Lower leg skin (tissue), 4 donors: ENCODE measurements at regions not wholly inside any gene's neighbourhood (a gene's known extent, or its start where the extent isn't known, plus 50 kb on each side); places are given as distances from the start of the nearest gene placed in this dataset.

Experiments used
- DNase-seq, 2 donors: peaks; one replicate each; pipeline ENCODE4 v3.0.0-alpha.2; 2019; ENCODE audit warnings: low spot score in 2 of 2
- H3K4me3 ChIP-seq: fragments of 200-600 bp; sonication (generic); 2 replicates; pipeline ENCODE4 v1.5.1; 2017; ENCODE audit warnings: mild to moderate bottlenecking, low read depth; ENCODE audit not compliant: poor library complexity, severe bottlenecking
- POLR2A ChIP-seq, 2 donors: fragments of 450-650 bp; IDR thresholded peaks; one replicate each; pipeline ENCODE4 v1.6.1; 2016 to 2017; ENCODE audit warnings: antibody characterized with exemption in 2 of 2, mild to moderate bottlenecking in 1 of 2, moderate library complexity in 1 of 2
- whole genome bisulfite sequencing, 2 donors: methylation state at CpG; one replicate each; pipeline ENCODE4 v1.1.5; 2018; 5-methylcytosine and 5-hydroxymethylcytosine counted together
- intact Hi-C: fragments of 100-400 bp; cut with DNase I; formaldehyde crosslinking; loops from one replicate; pipeline ENCODE4 v1.15.0; 2023; ENCODE audit warnings: low total_unique reads
- TF ChIP-seq, protein P1 (sequence below), 3 donors: fragments of 450-650 bp; IDR thresholded peaks; one replicate each; pipeline ENCODE4 v1.5.1; 2016; ENCODE audit warnings: antibody characterized with exemption in 3 of 3, mild to moderate bottlenecking in 3 of 3, moderate library complexity in 2 of 3

DNA sequence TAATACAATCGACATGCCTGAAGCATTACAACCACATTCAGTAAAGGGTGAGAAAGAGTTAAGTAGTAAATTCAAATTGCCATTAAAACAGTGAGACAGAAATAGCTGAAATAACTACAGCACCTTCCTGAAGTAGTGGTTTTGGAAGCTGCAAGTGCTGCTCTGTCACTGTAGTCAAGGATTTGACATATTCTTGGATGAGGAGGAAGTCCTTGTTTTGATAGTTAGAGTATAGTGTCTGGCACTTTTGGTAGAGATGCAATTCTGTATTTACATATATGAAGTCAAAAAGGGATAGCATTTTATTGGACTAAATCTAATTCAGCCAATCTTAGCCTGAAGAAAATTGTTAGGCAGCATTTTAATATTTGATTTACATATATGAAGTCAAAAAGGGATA, 1559.6 kb downstream of the TECRL start:
- TF ChIP-seq POLR2A (IDR thresholded peaks at IDR 0.05) = no peak
- TF ChIP-seq, protein P1, sequence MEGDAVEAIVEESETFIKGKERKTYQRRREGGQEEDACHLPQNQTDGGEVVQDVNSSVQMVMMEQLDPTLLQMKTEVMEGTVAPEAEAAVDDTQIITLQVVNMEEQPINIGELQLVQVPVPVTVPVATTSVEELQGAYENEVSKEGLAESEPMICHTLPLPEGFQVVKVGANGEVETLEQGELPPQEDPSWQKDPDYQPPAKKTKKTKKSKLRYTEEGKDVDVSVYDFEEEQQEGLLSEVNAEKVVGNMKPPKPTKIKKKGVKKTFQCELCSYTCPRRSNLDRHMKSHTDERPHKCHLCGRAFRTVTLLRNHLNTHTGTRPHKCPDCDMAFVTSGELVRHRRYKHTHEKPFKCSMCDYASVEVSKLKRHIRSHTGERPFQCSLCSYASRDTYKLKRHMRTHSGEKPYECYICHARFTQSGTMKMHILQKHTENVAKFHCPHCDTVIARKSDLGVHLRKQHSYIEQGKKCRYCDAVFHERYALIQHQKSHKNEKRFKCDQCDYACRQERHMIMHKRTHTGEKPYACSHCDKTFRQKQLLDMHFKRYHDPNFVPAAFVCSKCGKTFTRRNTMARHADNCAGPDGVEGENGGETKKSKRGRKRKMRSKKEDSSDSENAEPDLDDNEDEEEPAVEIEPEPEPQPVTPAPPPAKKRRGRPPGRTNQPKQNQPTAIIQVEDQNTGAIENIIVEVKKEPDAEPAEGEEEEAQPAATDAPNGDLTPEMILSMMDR (IDR thresholded peaks at IDR 0.05) = no peak
- WGBS, 2 donors = 46 to 47% methylated on average over 1 of the region's 1 CpG
- H3K4me3 ChIP-seq = no peak overlapping the region
- intact Hi-C loops = no loop called here
- DNase-seq = no peak

DNA sequence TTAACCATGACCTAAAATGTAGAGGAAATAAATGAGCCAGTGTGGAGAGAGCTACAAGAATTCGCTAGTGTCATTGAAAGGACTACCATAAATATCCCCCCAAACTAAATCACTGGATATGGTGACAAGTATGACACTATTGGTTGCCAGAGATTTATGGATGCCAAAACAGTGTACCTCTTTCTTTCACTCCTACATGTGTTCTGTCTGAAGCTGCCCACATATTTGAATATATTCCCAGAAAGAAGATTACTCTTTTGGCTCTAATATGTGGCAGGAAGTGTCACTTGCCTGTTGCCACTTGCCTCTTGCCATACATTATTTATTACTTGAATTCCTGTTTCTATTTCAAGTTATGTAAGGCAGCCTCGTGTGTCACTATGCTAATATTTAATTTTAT, 1573.6 kb downstream of the TECRL start:
- no peak overlapping the region for H3K4me3 ChIP-seq
- intact Hi-C loops = no loop called here
- no peak for TF ChIP-seq POLR2A (IDR thresholded peaks at IDR 0.05)
- TF ChIP-seq, protein P1 (IDR thresholded peaks at IDR 0.05) = no peak
- WGBS, 2 donors = 6 to 13% methylated on average over 2 of the region's 2 CpGs
- DNase-seq = no peak

DNA sequence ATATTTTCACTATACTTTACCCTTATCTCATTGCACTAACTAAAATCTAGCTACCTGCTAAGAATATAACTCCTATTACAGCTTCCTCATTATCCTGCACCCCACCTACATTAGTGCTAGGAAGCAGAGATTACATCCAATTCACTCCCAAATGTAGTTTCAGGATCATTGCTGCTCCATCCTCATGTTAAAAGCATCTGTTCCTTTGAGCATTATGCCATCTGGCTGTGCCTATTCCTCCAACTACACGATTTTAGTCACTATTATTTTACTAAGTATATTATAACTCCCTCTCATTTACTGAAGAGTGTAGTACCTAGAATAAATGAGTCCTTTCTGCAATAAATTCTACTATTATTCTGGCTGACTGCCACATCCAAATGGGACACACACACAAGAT, 1586.9 kb downstream of the TECRL start:
- WGBS, 2 donors = 67 to 68% methylated on average over 1 of the region's 1 CpG
- no peak overlapping the region for H3K4me3 ChIP-seq
- TF ChIP-seq, protein P1 (IDR thresholded peaks at IDR 0.05) = no peak
- TF ChIP-seq POLR2A (IDR thresholded peaks at IDR 0.05) = no peak
- no peak for DNase-seq
- intact Hi-C loops = no loop called here

DNA sequence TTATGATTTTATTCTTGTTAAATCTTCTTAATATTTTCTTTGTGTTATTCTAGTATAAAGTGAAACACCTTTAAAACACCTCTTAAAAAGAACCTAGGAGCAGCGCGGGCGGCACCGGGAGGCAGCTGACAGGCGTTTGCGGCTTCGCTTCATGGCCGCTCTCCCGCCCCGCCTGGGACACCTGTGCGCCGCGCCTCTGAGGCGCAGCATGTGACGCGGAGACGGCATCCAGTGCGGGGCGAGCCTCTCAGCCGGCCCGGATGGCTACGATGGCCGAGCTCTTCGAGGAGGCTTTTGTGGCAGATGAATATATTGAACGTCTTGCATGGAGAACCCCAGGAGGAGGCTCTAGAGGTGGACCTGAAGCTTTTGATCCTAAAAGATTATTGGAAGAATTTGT, 1592.7 kb downstream of the TECRL start:
- H3K4me3 ChIP-seq = no peak overlapping the region
- intact Hi-C loops = no loop called here
- peak in 1 of 2 donors; percentile 76 for DNase-seq
- WGBS, 2 donors = 50 to 74% methylated on average over 25 of the region's 25 CpGs
- TF ChIP-seq POLR2A (IDR thresholded peaks at IDR 0.05) = no peak
- TF ChIP-seq, protein P1 (IDR thresholded peaks at IDR 0.05) = no peak

DNA sequence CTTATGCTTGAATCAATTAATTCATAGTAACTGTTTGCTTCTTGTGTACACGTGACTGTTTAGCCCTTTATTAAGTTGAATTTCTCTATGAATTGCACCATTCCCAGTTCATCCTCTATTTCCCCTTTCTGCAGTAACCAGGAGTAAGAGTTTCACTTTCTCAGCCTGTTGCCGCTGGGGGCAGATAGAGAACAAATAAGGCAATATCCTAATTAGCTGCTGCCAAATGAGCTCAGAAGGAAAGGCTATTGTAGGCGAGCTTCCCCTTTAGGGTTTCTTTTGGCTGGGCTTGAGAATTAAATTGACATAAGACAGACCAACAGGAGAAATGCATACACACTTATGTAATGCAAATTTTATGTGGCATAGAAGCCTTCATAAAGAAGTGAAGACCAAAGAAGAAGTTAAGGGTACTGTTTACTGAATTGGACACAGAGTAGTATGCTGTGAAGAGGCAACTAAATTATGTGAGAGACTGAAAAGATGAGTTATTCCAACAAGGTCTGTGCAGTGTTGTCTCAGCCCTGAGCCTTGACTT, 1594.7 kb downstream of the TECRL start:
- no peak overlapping the region for H3K4me3 ChIP-seq
- intact Hi-C loops = no loop called here
- DNase-seq = no peak
- TF ChIP-seq POLR2A (IDR thresholded peaks at IDR 0.05) = no peak
- TF ChIP-seq, protein P1 (IDR thresholded peaks at IDR 0.05) = no peak
- WGBS, 2 donors = 54 to 64% methylated on average over 3 of the region's 3 CpGs

DNA sequence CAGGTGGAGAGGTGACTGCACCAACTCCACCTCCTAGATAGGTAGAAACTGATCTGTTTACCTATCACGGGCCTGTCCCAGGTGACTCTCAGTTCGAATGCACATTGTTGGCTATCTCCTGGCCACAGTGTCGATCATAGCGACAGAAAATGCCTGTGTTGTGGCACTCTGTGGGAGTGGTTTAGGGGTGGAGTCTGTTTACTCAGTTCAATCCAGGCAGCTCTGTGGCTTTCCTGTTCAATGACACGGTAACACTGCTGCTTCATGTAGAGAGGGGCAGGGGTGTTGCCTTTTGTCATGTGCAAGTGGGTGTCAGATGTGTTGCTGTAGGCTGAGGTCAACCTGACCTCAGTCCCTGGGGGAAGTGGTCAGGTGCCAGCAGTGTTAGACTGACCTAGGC, 1602.4 kb downstream of the TECRL start:
- no peak for DNase-seq
- intact Hi-C loops = no loop called here
- no peak overlapping the region for H3K4me3 ChIP-seq
- no peak for TF ChIP-seq POLR2A (IDR thresholded peaks at IDR 0.05)
- TF ChIP-seq, protein P1 (IDR thresholded peaks at IDR 0.05) = no peak
- WGBS, 2 donors = 84 to 97% methylated on average over 3 to 5 of the region's 5 CpGs
